GM12892 (cell line): ENCODE measurements at regions not wholly inside any gene's neighbourhood (a gene's known extent, or its start where the extent isn't known, plus 50 kb on each side); places are given as distances from the start of the nearest gene placed in this dataset.

Experiments
- POLR2A ChIP-seq: IDR thresholded peaks from 2 replicates; pipeline ENCODE4 v1.6.1; 2011; ENCODE audit warnings: low read depth, low read length, control low read depth
- POLR2AphosphoS5 ChIP-seq: IDR thresholded peaks from 2 replicates; pipeline ENCODE4 v1.6.1; 2011; ENCODE audit warnings: low read depth, low read length, control low read depth
- TAF1 ChIP-seq: IDR thresholded peaks from 2 replicates; pipeline ENCODE4 v1.6.1; 2011; ENCODE audit warnings: low read depth, mild to moderate bottlenecking, control low read depth, low read length, borderline replicate concordance

GRCh38 chr7:46939558-46939957, 642.4 kb downstream of the TNS3 start:
- TF ChIP-seq POLR2AphosphoS5 (no peak), POLR2A (no peak), TAF1 (no peak)
